ENCODE measurements at regions not wholly inside any gene's neighbourhood (a gene's known extent, or its start where the extent isn't known, plus 50 kb on each side); places are given as distances from the start of the nearest gene placed in this dataset.
A peak's percentile ranks its signal among the peaks of the same experiment; 100 is the strongest.

DNA sequence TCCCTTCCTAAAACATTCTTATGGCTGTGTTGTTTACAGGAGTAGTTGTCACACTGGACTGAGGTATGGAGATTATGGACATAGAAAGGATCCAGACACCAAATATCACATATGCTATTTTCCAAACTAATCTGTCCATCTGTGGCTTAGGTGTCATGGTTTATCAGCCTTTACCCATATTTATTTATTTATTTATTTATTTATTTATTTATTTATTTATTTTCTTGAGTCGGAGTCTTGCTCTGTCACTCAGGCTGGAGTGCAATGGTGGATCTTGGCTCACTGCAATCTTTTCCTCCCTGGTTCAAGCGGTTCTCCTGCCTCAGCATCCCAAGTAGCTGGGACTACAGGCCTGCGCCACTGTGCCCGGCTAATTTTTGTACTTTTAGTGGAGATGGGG is 1103.1 kb downstream of the MAT2B start:
- H3K9me3 ChIP-seq, result no peaks in the 10 kb centered on the region; the same call in 1 of the 2 replicates
- DNase-seq, result no peak
- no peak overlapping the region for H3K4me3 ChIP-seq (ENCODE audit: low read depth, low read length)
- no peaks in the 10 kb centered on the region for H3K27me3 ChIP-seq
- TF ChIP-seq, protein P1, sequence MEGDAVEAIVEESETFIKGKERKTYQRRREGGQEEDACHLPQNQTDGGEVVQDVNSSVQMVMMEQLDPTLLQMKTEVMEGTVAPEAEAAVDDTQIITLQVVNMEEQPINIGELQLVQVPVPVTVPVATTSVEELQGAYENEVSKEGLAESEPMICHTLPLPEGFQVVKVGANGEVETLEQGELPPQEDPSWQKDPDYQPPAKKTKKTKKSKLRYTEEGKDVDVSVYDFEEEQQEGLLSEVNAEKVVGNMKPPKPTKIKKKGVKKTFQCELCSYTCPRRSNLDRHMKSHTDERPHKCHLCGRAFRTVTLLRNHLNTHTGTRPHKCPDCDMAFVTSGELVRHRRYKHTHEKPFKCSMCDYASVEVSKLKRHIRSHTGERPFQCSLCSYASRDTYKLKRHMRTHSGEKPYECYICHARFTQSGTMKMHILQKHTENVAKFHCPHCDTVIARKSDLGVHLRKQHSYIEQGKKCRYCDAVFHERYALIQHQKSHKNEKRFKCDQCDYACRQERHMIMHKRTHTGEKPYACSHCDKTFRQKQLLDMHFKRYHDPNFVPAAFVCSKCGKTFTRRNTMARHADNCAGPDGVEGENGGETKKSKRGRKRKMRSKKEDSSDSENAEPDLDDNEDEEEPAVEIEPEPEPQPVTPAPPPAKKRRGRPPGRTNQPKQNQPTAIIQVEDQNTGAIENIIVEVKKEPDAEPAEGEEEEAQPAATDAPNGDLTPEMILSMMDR (IDR thresholded peaks at IDR 0.05; ENCODE audit: low read depth, low read length), result no peak
- H3K4me1 ChIP-seq, result peaks cover 5% of the 10 kb centered on the region
- H3K36me3 ChIP-seq, result no peaks in the 10 kb centered on the region

DNA sequence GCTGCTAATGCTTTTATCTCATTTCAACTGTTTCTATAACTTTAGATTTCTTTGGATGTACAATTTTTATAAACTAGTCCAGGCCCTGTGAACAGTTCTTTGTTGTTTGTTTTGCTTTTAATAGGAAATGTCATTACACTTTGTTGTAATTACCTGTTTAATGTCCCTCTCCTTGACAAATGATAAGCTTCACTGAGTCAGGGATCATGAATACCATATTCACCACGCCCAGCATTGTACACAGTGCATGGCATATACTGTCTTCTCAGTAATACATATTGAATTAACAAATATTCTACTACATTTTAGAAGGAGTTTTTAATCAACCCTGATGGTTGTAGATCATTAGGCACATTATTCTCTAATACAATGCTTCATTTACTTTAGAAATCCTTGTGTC is 1105.0 kb downstream of the MAT2B start:
- TF ChIP-seq, protein P1 (IDR thresholded peaks at IDR 0.05; ENCODE audit: low read depth, low read length), result no peak
- no peaks in the 10 kb centered on the region for H3K27me3 ChIP-seq
- no peaks in the 10 kb centered on the region for H3K36me3 ChIP-seq
- no peak overlapping the region for H3K4me3 ChIP-seq (ENCODE audit: low read depth, low read length)
- no peaks in the 10 kb centered on the region; the same call in 1 of the 2 replicates for H3K9me3 ChIP-seq
- no peak for DNase-seq
- H3K4me1 ChIP-seq, result peaks cover 5% of the 10 kb centered on the region

DNA sequence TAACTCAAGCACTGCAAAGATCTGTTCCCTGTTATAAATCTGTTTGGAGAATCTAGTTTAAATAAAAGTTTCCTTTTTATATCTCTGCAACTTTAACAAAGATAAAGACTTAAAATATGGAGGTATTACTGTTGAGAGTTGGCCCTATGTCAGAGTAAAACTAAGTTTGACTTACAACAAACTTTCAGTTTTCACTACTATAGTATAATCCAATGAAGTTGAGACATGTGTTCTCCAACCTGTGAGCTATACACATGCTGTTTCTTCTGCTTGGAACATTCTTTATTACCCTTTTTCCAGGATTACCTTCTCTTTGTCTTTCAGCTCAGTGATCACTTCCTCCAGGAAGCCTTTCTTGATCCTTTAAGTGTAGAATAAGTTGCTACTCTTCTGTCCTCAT is 1109.3 kb downstream of the MAT2B start:
- no peaks in the 10 kb centered on the region for H3K27me3 ChIP-seq
- H3K9me3 ChIP-seq, result no peaks in the 10 kb centered on the region
- peaks cover 32% of the 10 kb centered on the region for H3K4me1 ChIP-seq
- TF ChIP-seq, protein P1 (IDR thresholded peaks at IDR 0.05; ENCODE audit: low read depth, low read length), result no peak
- no peak overlapping the region for H3K4me3 ChIP-seq (ENCODE audit: low read depth, low read length)
- DNase-seq, result no peak
- H3K36me3 ChIP-seq, result no peaks in the 10 kb centered on the region

DNA sequence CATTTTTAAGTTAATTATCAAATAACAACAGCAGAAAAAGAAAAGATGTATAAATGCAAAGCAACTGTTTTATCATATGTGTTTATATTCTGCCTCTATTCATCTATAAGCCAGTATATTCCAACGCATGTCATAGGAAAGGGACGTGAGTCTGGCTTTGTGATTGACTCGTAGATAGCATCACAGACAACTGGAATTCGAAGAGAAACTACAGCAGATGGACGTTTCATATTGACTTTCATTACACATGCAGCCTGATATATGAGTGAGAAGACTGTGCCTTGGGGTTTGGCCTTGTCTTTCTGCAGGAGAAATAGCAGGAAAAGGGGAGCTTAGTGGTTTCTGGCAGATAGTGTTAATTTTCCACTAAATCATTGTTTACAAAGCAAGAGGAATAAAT is 1111.9 kb downstream of the MAT2B start:
- Histone ChIP-seq H3K9me3 (no peaks in the 10 kb centered on the region), H3K36me3 (no peaks in the 10 kb centered on the region)
- TF ChIP-seq, protein P1 (IDR thresholded peaks at IDR 0.05; ENCODE audit: low read depth, low read length), result no peak

DNA sequence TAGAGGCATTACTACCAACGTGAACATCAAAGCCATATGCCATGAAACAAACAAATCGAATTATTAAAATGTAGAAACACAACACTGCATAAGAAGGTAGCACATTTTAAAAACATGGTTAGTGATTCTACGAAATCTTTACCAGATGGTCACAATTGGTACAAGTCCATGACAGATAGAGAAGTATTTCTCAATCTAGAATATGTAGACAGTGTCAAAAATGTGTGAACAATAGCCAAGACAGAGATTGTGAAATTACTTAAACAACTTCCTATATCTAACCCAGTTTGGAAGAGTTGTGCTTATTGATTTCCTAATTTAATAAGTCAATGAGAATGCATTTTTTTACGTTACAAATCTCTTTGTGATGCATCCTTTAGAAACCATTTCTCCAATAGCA is 1121.6 kb downstream of the MAT2B start:
- H3K9me3 ChIP-seq, result no peaks in the 10 kb centered on the region
- no peaks in the 10 kb centered on the region for H3K4me1 ChIP-seq
- TF ChIP-seq, protein P1 (IDR thresholded peaks at IDR 0.05; ENCODE audit: low read depth, low read length), result no peak
- no peaks in the 10 kb centered on the region for H3K27me3 ChIP-seq
- no peak for DNase-seq
- no peak overlapping the region for H3K4me3 ChIP-seq (ENCODE audit: low read depth, low read length)
- no peaks in the 10 kb centered on the region for H3K36me3 ChIP-seq

More for the DNA sequence above, 1111.9 kb downstream of the MAT2B start:
- Histone ChIP-seq H3K27me3 (no peaks in the 10 kb centered on the region), H3K4me1 (peaks cover 34% of the 10 kb centered on the region), H3K4me3 (ENCODE audit: low read depth, low read length) (no peak overlapping the region; the same call in 1 of the 2 replicates)
- peak; percentile 29 for DNase-seq

DNA sequence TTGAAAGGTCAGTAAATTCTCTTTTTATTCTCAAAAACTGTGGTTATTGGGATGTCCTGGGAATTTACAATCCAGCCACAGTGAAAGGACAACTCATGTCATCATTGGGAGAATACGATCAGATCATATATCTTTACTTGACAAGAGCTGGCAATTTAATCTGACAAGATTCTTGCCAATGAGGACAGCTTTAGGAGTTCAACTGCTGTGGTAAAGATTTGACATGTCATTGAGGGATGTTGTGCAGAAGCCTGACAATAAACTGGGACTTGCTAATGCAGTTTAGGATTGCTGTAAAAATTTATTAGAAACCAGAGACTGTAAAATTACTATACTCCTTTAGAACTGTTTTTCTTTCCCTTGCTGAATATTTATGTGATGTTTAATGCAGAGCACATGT is 1131.0 kb downstream of the MAT2B start:
- TF ChIP-seq, protein P1 (IDR thresholded peaks at IDR 0.05; ENCODE audit: low read depth, low read length), result no peak
- H3K36me3 ChIP-seq, result no peaks in the 10 kb centered on the region
- no peak for DNase-seq
- no peaks in the 10 kb centered on the region for H3K27me3 ChIP-seq
- H3K4me3 ChIP-seq (ENCODE audit: low read depth, low read length), result no peak overlapping the region
- H3K4me1 ChIP-seq, result peaks cover 23% of the 10 kb centered on the region
- no peaks in the 10 kb centered on the region for H3K9me3 ChIP-seq

Measured in BE2C (cell line).